OCI-LY3 (cell line): ENCODE measurements at regions not wholly inside any gene's neighbourhood (a gene's known extent, or its start where the extent isn't known, plus 50 kb on each side); places are given as distances from the start of the nearest gene placed in this dataset.

ENCODE experiments used
- CTCF ChIP-seq: fragments of 200-600, 300-600 bp; sonication (generic); IDR thresholded peaks from 2 replicates; pipeline ENCODE4 v1.5.1; 2014; ENCODE audit warnings: antibody characterized with exemption, low read length, low read depth
- EZH2phosphoT487 ChIP-seq: fragments of 200-600 bp; shearing (Covaris generic); IDR thresholded peaks from 2 replicates; pipeline ENCODE4 v1.6.1; 2018; ENCODE audit warnings: antibody characterized with exemption, mixed run types, low read depth

DNA sequence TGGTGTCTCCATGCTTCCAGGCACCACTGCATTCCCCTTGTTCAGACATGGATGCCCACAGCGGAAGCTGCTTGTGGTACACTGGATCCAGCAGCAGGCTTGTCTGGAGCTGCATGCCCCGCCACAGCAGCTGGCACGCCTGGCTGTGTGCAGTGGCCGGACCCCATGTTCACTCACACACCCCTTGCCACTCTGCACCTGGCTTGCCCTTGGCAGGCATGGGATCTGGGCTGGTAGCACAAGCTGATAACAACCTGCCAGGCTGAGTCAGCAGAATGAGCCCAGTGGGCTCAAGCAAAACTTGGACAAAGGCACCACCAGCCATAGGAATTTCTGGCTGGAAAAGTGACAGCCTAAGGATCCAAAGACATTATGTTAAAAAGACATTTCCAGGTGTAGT lies 91.8 kb upstream of the TMEM168 start:
- no peak for TF ChIP-seq CTCF
- TF ChIP-seq EZH2phosphoT487: no peak
